SK-N-SH (cell line): ENCODE measurements at regions not wholly inside any gene's neighbourhood (a gene's known extent, or its start where the extent isn't known, plus 50 kb on each side); places are given as distances from the start of the nearest gene placed in this dataset.

Experiments
- CTCF ChIA-PET: fragments of 300-600, 350-600 bp; formaldehyde crosslinking; extraction: SDS; loops from one replicate; lab custom pipeline; 2021; lab: Yijun Ruan, JAX
- POLR2A ChIA-PET: fragments of 350-600 bp; sonication (Branson Sonifier 250); formaldehyde crosslinking; extraction: SDS; loops from one replicate; lab custom pipeline; 2020; ENCODE audit warnings: antibody characterized with exemption, inconsistent platforms; lab: Yijun Ruan, JAX
- DNase-seq: peaks from one replicate; pipeline ENCODE4 v3.0.0; 2012
- H2AFZ ChIP-seq: fragments of 200-600 bp; sonication (generic); 2 replicates; pipeline ENCODE4 v1.8.1; 2016; ENCODE audit warnings: antibody characterized with exemption, mild to moderate bottlenecking, low read depth
- H3F3A ChIP-seq: fragments of 200-600 bp; sonication (generic); replicated peaks from 2 replicates; pipeline ENCODE3; 2016; ENCODE audit warnings: antibody characterized with exemption, mild to moderate bottlenecking; ENCODE audit not compliant: insufficient read depth
- H3K27ac ChIP-seq, 2 experiments: fragments of 200-500 bp in 1 of 2; fragments of 200-600 bp in 1 of 2; sonication (Bioruptor generic) in 1 of 2; sonication (generic), shearing (Covaris generic) in 1 of 2; 2 replicates each; pipeline versions ENCODE4 v1.5.1 to v1.6.1; 2014 to 2016; ENCODE audit warnings: low read depth in 2 of 2, inconsistent platforms in 1 of 2, low read length in 1 of 2, mild to moderate bottlenecking in 1 of 2, mixed read lengths in 1 of 2
- H3K27me3 ChIP-seq: fragments of 200-600 bp; sonication (generic), shearing (Covaris generic); 2 replicates; pipeline ENCODE4 v1.6.1; 2016; ENCODE audit warnings: mixed run types; ENCODE audit not compliant: insufficient read depth
- H3K36me3 ChIP-seq, 2 experiments: fragments of 200-500 bp in 1 of 2; fragments of 200-600 bp in 1 of 2; sonication (Bioruptor generic) in 1 of 2; sonication (generic) in 1 of 2; replicated peaks in 1 of 2; 2 replicates each; pipeline versions ENCODE3 to v1.5.1; 2014 to 2016; ENCODE audit warnings: low read length in 1 of 2, mild to moderate bottlenecking in 1 of 2; ENCODE audit not compliant: insufficient read depth in 2 of 2, control insufficient read depth in 1 of 2
- H3K4me1 ChIP-seq, 2 experiments: fragments of 200-500 bp in 1 of 2; fragments of 200-600 bp in 1 of 2; sonication (Bioruptor generic) in 1 of 2; sonication (generic), shearing (Covaris generic) in 1 of 2; 2 replicates each; pipeline versions ENCODE4 v1.5.1 to v1.6.1; 2014 to 2016; ENCODE audit warnings: low read depth in 1 of 2, low read length in 1 of 2, mixed run types in 1 of 2; ENCODE audit not compliant: insufficient read depth in 2 of 2, control insufficient read depth in 1 of 2
- H3K4me2 ChIP-seq: fragments of 200-600 bp; sonication (generic), shearing (Covaris generic); 2 replicates; pipeline ENCODE4 v1.6.1; 2017; ENCODE audit warnings: mixed run types
- H3K4me3 ChIP-seq, 2 experiments: fragments of 200-500 bp in 1 of 2; fragments of 200-600 bp in 1 of 2; sonication (Bioruptor generic) in 1 of 2; sonication (generic), shearing (Covaris generic) in 1 of 2; 2 replicates each; pipeline versions ENCODE4 v1.5.1 to v1.8.1; 2014 to 2016; ENCODE audit warnings: low read depth in 2 of 2, inconsistent platforms in 1 of 2, low read length in 1 of 2, mild to moderate bottlenecking in 1 of 2, mixed read lengths in 1 of 2, moderate library complexity in 1 of 2
- H3K79me2 ChIP-seq: fragments of 200-600 bp; sonication (generic); 2 replicates; pipeline ENCODE4 v1.8.1; 2017; ENCODE audit warnings: mild to moderate bottlenecking; ENCODE audit not compliant: insufficient read depth
- H3K9ac ChIP-seq: fragments of 200-600 bp; sonication (generic); 2 replicates; pipeline ENCODE4 v1.6.1; 2017; ENCODE audit warnings: mixed run types
- H3K9me2 ChIP-seq: fragments of 200-600 bp; sonication (generic); 2 replicates; pipeline ENCODE4 v1.6.1; 2017; ENCODE audit warnings: mixed run types
- H3K9me3 ChIP-seq: fragments of 200-600 bp; sonication (generic); 2 replicates; pipeline ENCODE4 v1.6.1; 2017; ENCODE audit warnings: mixed run types, mild to moderate bottlenecking, moderate library complexity
- H4K20me1 ChIP-seq: fragments of 200-600 bp; sonication (generic); 2 replicates; pipeline ENCODE4 v1.6.1; 2017; ENCODE audit warnings: mild to moderate bottlenecking, mixed run types; ENCODE audit not compliant: insufficient read depth
- EP300 ChIP-seq, 2 experiments: IDR thresholded peaks; 2 replicates each; pipeline versions ENCODE4 v1.4.0 to v1.6.1; 2012; ENCODE audit warnings: borderline replicate concordance in 1 of 2, low read depth in 1 of 2, low read length in 1 of 2
- GABPA ChIP-seq: IDR thresholded peaks from 2 replicates; pipeline ENCODE4 v1.4.0; 2012; ENCODE audit warnings: low read depth, mild to moderate bottlenecking
- JUND ChIP-seq: IDR thresholded peaks from 2 replicates; pipeline ENCODE4 v1.4.0; 2012
- NFIC ChIP-seq: IDR thresholded peaks from 2 replicates; pipeline ENCODE4 v1.4.0; 2012; ENCODE audit warnings: borderline replicate concordance
- NRF1 ChIP-seq: IDR thresholded peaks from 2 replicates; pipeline ENCODE4 v1.6.1; 2012; ENCODE audit warnings: low read depth, mild to moderate bottlenecking, low read length
- RFX5 ChIP-seq: IDR thresholded peaks from 2 replicates; pipeline ENCODE4 v1.6.1; 2012; ENCODE audit warnings: mild to moderate bottlenecking, improper control_type of control experiment, low read length
- TEAD4 ChIP-seq: IDR thresholded peaks from 2 replicates; pipeline ENCODE4 v1.4.0; 2012; ENCODE audit warnings: mild to moderate bottlenecking, borderline replicate concordance; ENCODE audit not compliant: insufficient read depth
- YY1 ChIP-seq: IDR thresholded peaks from 2 replicates; pipeline ENCODE4 v1.4.0; 2012; ENCODE audit warnings: low read depth, mild to moderate bottlenecking
- WGBS: methylation state at CpG from one replicate; pipeline ENCODE4 v1.1.6; 2017; ENCODE audit warnings: low lambda C conversion rate; 5-methylcytosine and 5-hydroxymethylcytosine counted together
- TF ChIP-seq, protein P1 (sequence below): IDR thresholded peaks from 2 replicates; pipeline ENCODE4 v1.4.0; 2012; ENCODE audit warnings: low read depth
- TF ChIP-seq, protein P2 (sequence below): fragments of 150-350 bp; IDR thresholded peaks from 2 replicates; pipeline ENCODE4 v1.6.1; 2017; ENCODE audit warnings: antibody characterized with exemption, low read length, low read depth, borderline replicate concordance
- TF ChIP-seq, protein P3 (sequence below): IDR thresholded peaks from 2 replicates; pipeline ENCODE4 v1.6.1; 2012; ENCODE audit warnings: mild to moderate bottlenecking, low read depth, low read length, moderate library complexity
- TF ChIP-seq, protein P4 (sequence below): IDR thresholded peaks from 2 replicates; pipeline ENCODE4 v1.4.0; 2012; ENCODE audit warnings: low read depth, borderline replicate concordance

DNA sequence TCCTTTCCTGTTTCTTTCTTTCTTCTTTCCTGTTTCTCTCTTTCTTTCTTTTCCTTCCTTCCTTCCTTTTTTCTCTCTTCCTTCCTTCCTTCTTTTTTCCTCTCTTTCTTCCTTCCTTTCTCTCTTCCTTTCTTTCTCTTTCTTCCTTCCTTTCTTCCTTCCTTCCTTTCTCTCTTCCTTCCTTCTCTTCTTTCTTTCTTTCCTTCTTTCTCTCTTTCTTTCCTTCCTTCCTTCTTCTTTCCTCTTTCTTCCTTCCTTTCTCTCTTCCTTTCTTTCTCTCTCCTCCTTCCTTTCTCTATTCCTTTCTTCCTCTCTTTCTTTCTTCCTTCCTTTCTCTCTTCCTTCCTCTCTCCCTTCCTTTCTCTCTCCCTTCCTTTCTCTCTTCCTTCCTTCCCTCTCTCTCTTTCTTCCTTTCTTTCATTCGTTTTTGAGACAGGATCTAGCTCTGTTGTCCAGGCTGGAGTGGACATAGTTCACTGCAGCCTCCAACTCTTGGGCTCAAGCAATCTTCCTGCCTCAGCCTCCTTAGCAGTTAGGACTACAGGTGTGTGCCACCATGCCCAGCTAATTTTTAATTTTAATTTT is 170.8 kb upstream of the GMDS start:
- no peaks in the 10 kb centered on the region for H3K36me3 ChIP-seq
- H3K4me1 ChIP-seq = no peaks in the 10 kb centered on the region; a peak in 1 of 4 replicates
- TF ChIP-seq GABPA (no peak), YY1 (no peak), RFX5 (no peak), NRF1 (no peak), JUND (no peak), NFIC (no peak), EP300 (IDR thresholded peaks at IDR 0.05; ENCODE audit: borderline replicate concordance in 1 of 2, low read depth in 1 of 2, low read length in 1 of 2) (no peak), TEAD4 (no peak)
- TF ChIP-seq, protein P1, sequence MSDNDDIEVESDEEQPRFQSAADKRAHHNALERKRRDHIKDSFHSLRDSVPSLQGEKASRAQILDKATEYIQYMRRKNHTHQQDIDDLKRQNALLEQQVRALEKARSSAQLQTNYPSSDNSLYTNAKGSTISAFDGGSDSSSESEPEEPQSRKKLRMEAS = no peak
- TF ChIP-seq, protein P2, sequence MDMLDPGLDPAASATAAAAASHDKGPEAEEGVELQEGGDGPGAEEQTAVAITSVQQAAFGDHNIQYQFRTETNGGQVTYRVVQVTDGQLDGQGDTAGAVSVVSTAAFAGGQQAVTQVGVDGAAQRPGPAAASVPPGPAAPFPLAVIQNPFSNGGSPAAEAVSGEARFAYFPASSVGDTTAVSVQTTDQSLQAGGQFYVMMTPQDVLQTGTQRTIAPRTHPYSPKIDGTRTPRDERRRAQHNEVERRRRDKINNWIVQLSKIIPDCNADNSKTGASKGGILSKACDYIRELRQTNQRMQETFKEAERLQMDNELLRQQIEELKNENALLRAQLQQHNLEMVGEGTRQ = no peak
- TF ChIP-seq, protein P3, sequence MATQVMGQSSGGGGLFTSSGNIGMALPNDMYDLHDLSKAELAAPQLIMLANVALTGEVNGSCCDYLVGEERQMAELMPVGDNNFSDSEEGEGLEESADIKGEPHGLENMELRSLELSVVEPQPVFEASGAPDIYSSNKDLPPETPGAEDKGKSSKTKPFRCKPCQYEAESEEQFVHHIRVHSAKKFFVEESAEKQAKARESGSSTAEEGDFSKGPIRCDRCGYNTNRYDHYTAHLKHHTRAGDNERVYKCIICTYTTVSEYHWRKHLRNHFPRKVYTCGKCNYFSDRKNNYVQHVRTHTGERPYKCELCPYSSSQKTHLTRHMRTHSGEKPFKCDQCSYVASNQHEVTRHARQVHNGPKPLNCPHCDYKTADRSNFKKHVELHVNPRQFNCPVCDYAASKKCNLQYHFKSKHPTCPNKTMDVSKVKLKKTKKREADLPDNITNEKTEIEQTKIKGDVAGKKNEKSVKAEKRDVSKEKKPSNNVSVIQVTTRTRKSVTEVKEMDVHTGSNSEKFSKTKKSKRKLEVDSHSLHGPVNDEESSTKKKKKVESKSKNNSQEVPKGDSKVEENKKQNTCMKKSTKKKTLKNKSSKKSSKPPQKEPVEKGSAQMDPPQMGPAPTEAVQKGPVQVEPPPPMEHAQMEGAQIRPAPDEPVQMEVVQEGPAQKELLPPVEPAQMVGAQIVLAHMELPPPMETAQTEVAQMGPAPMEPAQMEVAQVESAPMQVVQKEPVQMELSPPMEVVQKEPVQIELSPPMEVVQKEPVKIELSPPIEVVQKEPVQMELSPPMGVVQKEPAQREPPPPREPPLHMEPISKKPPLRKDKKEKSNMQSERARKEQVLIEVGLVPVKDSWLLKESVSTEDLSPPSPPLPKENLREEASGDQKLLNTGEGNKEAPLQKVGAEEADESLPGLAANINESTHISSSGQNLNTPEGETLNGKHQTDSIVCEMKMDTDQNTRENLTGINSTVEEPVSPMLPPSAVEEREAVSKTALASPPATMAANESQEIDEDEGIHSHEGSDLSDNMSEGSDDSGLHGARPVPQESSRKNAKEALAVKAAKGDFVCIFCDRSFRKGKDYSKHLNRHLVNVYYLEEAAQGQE = no peak
- TF ChIP-seq, protein P4, sequence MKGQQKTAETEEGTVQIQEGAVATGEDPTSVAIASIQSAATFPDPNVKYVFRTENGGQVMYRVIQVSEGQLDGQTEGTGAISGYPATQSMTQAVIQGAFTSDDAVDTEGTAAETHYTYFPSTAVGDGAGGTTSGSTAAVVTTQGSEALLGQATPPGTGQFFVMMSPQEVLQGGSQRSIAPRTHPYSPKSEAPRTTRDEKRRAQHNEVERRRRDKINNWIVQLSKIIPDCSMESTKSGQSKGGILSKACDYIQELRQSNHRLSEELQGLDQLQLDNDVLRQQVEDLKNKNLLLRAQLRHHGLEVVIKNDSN = no peak
- ChIA-PET POLR2A (no interaction called here), CTCF (interaction anchor here (1.1 kb wide), 1 partner anchor 18 kb away, joined by 3 read pairs; no protein-coding TSS in a partner anchor)
- no peak overlapping the region for H2AFZ ChIP-seq
- no peaks in the 10 kb centered on the region for H3K27me3 ChIP-seq
- no peak overlapping the region for H3K27ac ChIP-seq
- peaks cover 4% of the 10 kb centered on the region for H3F3A ChIP-seq
- H4K20me1 ChIP-seq = no peaks in the 10 kb centered on the region
- WGBS = 3% methylated on average over 1 of the region's 1 CpG
- H3K4me2 ChIP-seq = no peak overlapping the region
- H3K4me3 ChIP-seq = no peak overlapping the region
- no peaks in the 10 kb centered on the region for H3K9me3 ChIP-seq
- no peaks in the 10 kb centered on the region for H3K9me2 ChIP-seq
- no peak overlapping the region for H3K9ac ChIP-seq
- no peaks in the 10 kb centered on the region for H3K79me2 ChIP-seq
- no peak for DNase-seq
